SK-N-SH treated with all-trans-retinoic acid at 6 μM for 48 hours (cell line): ENCODE measurements at regions not wholly inside any gene's neighbourhood (a gene's known extent, or its start where the extent isn't known, plus 50 kb on each side); places are given as distances from the start of the nearest gene placed in this dataset.

Source experiments
- ATAC-seq: fragments of 200-7000 bp; cut with Tn5 transposase; 3 replicates; pipeline ENCODE4 v1.9.1; 2020; ENCODE audit warnings: mild to moderate bottlenecking, moderate library complexity
- BACH2 ChIP-seq: fragments of 250-450 bp; sonication (Bioruptor Pico); IDR thresholded peaks from 2 replicates; pipeline ENCODE4 v1.9.0; 2021; ENCODE audit warnings: mild to moderate bottlenecking, borderline replicate concordance
- CSDC2 ChIP-seq: fragments of 250-450 bp; sonication (Bioruptor Pico); IDR thresholded peaks from 2 replicates; pipeline ENCODE4 v1.5.0; 2020; ENCODE audit warnings: mild to moderate bottlenecking, moderate library complexity
- GLIS3 ChIP-seq: fragments of 250-450 bp; sonication (Bioruptor Pico); IDR thresholded peaks from 2 replicates; pipeline ENCODE4 v1.5.0; 2020; ENCODE audit warnings: mild to moderate bottlenecking, moderate library complexity
- ISL1 ChIP-seq: fragments of 250-450 bp; sonication (Bioruptor Pico); IDR thresholded peaks from 2 replicates; pipeline ENCODE4 v2.1.2; 2022; ENCODE audit warnings: mild to moderate bottlenecking, moderate library complexity
- OSR1 ChIP-seq: fragments of 250-450 bp; sonication (Bioruptor Pico); IDR thresholded peaks from 2 replicates; pipeline ENCODE4 v1.8.0; 2022; ENCODE audit warnings: moderate library complexity, mild to moderate bottlenecking, inconsistent platforms
- PPARA ChIP-seq: fragments of 250-450 bp; sonication (Bioruptor Pico); IDR thresholded peaks from 2 replicates; pipeline ENCODE4 v1.5.0; 2020; ENCODE audit warnings: mild to moderate bottlenecking, borderline replicate concordance
- RARB ChIP-seq: fragments of 250-450 bp; sonication (Bioruptor Pico); IDR thresholded peaks from 2 replicates; pipeline ENCODE4 v1.8.0; 2021; ENCODE audit warnings: mild to moderate bottlenecking, moderate library complexity
- SNAI2 ChIP-seq: fragments of 250-450 bp; sonication (Bioruptor Pico); IDR thresholded peaks from 2 replicates; pipeline ENCODE4 v1.5.0; 2020; ENCODE audit warnings: mild to moderate bottlenecking, moderate library complexity
- TCF4 ChIP-seq: fragments of 250-450 bp; sonication (Bioruptor Pico); IDR thresholded peaks from 2 replicates; pipeline ENCODE4 v1.8.0; 2021; ENCODE audit warnings: mild to moderate bottlenecking, moderate library complexity, borderline replicate concordance
- TOX ChIP-seq: fragments of 250-450 bp; sonication (Bioruptor Pico); IDR thresholded peaks from 2 replicates; pipeline ENCODE4 v1.8.0; 2021; ENCODE audit warnings: mild to moderate bottlenecking, moderate library complexity, borderline replicate concordance
- ZC3H10 ChIP-seq: fragments of 250-450 bp; sonication (Bioruptor Pico); IDR thresholded peaks from 2 replicates; pipeline ENCODE4 v1.5.1; 2021; ENCODE audit warnings: mild to moderate bottlenecking, moderate library complexity
- ZFP3 ChIP-seq: fragments of 250-450 bp; sonication (Bioruptor Pico); IDR thresholded peaks from 2 replicates; pipeline ENCODE4 v1.5.0; 2020; ENCODE audit warnings: mild to moderate bottlenecking, moderate library complexity
- ZNF565 ChIP-seq: fragments of 450-650 bp; formaldehyde crosslinking; conservative IDR thresholded peaks from 2 replicates; pipeline ENCODE4 v1.5.0; 2020; ENCODE audit warnings: low read depth, mild to moderate bottlenecking, moderate library complexity
- ZNF70 ChIP-seq: fragments of 450-650 bp; formaldehyde crosslinking; IDR thresholded peaks from 2 replicates; pipeline ENCODE4 v1.5.0; 2020; ENCODE audit warnings: mild to moderate bottlenecking, moderate library complexity
- ZNF8 ChIP-seq: fragments of 450-650 bp; formaldehyde crosslinking; IDR thresholded peaks from 2 replicates; pipeline ENCODE4 v1.5.0; 2020; ENCODE audit warnings: mild to moderate bottlenecking, moderate library complexity
- TF ChIP-seq, protein P1 (sequence below): fragments of 250-450 bp; sonication (Bioruptor Pico); IDR thresholded peaks from 2 replicates; pipeline ENCODE4 v1.8.0; 2020; ENCODE audit warnings: mild to moderate bottlenecking, moderate library complexity, borderline replicate concordance
- TF ChIP-seq, protein P2 (sequence below): fragments of 250-450 bp; sonication (Bioruptor Pico); IDR thresholded peaks from 2 replicates; pipeline ENCODE4 v1.8.0; 2021; ENCODE audit warnings: low read depth, mild to moderate bottlenecking, moderate library complexity, borderline replicate concordance
- TF ChIP-seq, protein P3 (sequence below): fragments of 250-450 bp; sonication (Bioruptor Pico); IDR thresholded peaks from 2 replicates; pipeline ENCODE4 v1.5.0; 2020; ENCODE audit warnings: mild to moderate bottlenecking, moderate library complexity
- TF ChIP-seq, protein P4 (sequence below): fragments of 250-450 bp; sonication (Bioruptor Pico); IDR thresholded peaks from 2 replicates; pipeline ENCODE4 v1.5.1; 2021; ENCODE audit warnings: mild to moderate bottlenecking, moderate library complexity

DNA sequence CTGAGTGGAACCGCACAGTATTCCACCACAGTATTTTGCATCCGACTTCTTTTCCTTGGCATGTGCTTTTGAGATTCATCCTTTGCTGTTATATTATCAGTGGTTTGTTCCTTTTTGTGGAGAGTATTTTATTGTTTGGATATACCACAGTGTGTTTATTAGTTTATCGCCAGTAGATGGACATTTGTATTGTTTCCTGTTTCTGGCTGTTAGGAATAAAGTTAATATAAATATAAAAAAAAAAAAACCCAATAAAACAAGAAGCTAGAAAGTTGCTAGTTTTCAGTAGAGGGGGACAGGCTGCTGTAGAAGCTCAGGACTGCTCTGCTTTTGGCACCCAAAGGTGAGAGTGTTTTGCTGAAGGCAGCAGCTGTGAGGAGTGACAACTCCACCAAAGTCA, 62.0 kb upstream of the EEA1 start:
- ATAC-seq = no peak
- TF ChIP-seq GLIS3 (CRISPR knock-in tag) (no peak), ZNF70 (CRISPR knock-in tag) (no peak), SNAI2 (CRISPR knock-in tag) (no peak), ZNF8 (no peak), TOX (CRISPR knock-in tag) (no peak), CSDC2 (CRISPR knock-in tag) (no peak), ZFP3 (CRISPR knock-in tag) (no peak)

DNA sequence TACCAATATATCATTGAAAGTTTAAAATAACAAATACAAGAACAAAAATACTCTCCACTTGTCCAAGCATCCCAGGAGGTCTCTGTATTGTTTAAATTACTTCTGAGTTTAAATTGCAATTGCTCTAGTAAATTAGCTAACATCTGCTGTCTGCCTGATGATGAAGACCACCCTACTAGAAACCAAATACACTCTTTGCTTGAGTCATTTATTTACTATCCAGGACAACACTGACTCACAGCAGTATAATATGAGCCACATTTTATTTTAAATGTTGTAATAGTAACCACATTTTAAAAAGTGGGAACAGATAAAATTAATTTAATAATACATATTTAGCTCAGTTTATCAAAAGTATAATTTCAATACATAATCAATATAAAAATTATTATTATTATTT, 62.9 kb upstream of the EEA1 start:
- TF ChIP-seq, protein P1, sequence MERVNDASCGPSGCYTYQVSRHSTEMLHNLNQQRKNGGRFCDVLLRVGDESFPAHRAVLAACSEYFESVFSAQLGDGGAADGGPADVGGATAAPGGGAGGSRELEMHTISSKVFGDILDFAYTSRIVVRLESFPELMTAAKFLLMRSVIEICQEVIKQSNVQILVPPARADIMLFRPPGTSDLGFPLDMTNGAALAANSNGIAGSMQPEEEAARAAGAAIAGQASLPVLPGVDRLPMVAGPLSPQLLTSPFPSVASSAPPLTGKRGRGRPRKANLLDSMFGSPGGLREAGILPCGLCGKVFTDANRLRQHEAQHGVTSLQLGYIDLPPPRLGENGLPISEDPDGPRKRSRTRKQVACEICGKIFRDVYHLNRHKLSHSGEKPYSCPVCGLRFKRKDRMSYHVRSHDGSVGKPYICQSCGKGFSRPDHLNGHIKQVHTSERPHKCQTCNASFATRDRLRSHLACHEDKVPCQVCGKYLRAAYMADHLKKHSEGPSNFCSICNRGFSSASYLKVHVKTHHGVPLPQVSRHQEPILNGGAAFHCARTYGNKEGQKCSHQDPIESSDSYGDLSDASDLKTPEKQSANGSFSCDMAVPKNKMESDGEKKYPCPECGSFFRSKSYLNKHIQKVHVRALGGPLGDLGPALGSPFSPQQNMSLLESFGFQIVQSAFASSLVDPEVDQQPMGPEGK (CRISPR knock-in tag) = no peak
- TF ChIP-seq ZNF70 (CRISPR knock-in tag) = no peak
- TF ChIP-seq OSR1 = no peak
- no peak for ATAC-seq

DNA sequence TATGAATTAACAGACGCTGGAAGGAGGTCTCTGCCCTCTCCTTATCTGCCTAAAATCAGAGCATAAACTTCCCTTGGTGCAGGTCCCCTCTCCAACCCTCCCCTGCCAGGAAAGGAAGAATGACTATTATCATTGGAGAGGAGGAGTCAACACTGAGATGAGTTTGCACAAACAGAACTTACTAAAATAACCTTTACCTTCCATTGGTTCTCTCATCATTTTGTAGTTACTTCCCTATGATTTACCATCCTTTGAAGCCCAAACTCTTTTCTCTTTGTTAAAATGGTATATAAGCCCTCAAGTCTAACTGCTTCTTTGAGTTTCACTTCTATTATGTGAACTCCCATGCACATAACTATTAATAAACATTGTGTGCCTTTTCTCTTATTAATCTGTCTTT, 64.2 kb upstream of the EEA1 start:
- no peak for TF ChIP-seq ZNF8
- TF ChIP-seq, protein P2, sequence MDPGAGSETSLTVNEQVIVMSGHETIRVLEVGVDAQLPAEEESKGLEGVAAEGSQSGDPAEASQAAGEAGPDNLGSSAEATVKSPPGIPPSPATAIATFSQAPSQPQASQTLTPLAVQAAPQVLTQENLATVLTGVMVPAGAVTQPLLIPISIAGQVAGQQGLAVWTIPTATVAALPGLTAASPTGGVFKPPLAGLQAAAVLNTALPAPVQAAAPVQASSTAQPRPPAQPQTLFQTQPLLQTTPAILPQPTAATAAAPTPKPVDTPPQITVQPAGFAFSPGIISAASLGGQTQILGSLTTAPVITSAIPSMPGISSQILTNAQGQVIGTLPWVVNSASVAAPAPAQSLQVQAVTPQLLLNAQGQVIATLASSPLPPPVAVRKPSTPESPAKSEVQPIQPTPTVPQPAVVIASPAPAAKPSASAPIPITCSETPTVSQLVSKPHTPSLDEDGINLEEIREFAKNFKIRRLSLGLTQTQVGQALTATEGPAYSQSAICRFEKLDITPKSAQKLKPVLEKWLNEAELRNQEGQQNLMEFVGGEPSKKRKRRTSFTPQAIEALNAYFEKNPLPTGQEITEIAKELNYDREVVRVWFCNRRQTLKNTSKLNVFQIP (CRISPR knock-in tag) = no peak
- ATAC-seq = no peak

DNA sequence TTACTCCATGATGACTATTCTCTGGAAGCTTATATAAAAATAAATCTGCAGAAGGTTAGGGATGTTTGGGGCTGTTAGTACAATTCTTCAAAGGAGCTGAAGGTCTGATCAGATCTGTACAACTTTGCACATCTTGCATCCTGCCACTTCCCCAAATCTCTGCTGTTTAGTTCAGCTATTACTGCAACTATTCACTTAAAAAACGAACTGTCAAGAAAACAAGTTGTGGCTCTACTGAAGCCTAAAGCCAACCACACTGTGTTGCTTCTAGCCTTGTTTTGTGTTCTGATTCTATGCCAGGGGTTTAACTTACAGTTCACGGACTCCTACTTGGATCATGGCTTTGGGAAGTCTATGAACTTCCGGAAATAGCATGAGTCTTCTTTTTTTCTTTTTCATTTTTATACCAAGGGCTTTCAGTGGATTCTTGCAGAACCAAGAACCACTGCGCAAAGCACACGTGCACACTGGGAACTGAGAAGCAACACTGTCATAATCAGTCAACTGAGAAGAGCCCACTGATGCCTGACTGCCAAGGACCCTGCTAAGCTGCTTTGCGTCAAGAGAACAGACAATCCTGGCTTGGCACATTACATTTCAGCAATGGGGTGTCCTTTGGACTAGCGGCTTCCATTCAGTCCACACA, 66.3 kb upstream of the EEA1 start:
- ATAC-seq = no peak
- TF ChIP-seq ZC3H10 (CRISPR knock-in tag) (no peak), ZFP3 (CRISPR knock-in tag) (no peak), PPARA (no peak), GLIS3 (CRISPR knock-in tag) (no peak), TCF4 (no peak), ZNF70 (CRISPR knock-in tag) (no peak), ZNF8 (no peak), BACH2 (no peak), ZNF565 (CRISPR knock-in tag) (no peak), ISL1 (CRISPR knock-in tag) (no peak), OSR1 (no peak), TOX (CRISPR knock-in tag) (no peak), CSDC2 (CRISPR knock-in tag) (no peak), RARB (no peak)
- TF ChIP-seq, protein P3, sequence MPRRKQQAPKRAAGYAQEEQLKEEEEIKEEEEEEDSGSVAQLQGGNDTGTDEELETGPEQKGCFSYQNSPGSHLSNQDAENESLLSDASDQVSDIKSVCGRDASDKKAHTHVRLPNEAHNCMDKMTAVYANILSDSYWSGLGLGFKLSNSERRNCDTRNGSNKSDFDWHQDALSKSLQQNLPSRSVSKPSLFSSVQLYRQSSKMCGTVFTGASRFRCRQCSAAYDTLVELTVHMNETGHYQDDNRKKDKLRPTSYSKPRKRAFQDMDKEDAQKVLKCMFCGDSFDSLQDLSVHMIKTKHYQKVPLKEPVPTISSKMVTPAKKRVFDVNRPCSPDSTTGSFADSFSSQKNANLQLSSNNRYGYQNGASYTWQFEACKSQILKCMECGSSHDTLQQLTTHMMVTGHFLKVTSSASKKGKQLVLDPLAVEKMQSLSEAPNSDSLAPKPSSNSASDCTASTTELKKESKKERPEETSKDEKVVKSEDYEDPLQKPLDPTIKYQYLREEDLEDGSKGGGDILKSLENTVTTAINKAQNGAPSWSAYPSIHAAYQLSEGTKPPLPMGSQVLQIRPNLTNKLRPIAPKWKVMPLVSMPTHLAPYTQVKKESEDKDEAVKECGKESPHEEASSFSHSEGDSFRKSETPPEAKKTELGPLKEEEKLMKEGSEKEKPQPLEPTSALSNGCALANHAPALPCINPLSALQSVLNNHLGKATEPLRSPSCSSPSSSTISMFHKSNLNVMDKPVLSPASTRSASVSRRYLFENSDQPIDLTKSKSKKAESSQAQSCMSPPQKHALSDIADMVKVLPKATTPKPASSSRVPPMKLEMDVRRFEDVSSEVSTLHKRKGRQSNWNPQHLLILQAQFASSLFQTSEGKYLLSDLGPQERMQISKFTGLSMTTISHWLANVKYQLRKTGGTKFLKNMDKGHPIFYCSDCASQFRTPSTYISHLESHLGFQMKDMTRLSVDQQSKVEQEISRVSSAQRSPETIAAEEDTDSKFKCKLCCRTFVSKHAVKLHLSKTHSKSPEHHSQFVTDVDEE (CRISPR knock-in tag) = no peak
- TF ChIP-seq, protein P4, sequence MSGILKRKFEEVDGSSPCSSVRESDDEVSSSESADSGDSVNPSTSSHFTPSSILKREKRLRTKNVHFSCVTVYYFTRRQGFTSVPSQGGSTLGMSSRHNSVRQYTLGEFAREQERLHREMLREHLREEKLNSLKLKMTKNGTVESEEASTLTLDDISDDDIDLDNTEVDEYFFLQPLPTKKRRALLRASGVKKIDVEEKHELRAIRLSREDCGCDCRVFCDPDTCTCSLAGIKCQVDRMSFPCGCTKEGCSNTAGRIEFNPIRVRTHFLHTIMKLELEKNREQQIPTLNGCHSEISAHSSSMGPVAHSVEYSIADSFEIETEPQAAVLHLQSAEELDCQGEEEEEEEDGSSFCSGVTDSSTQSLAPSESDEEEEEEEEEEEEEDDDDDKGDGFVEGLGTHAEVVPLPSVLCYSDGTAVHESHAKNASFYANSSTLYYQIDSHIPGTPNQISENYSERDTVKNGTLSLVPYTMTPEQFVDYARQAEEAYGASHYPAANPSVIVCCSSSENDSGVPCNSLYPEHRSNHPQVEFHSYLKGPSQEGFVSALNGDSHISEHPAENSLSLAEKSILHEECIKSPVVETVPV (CRISPR knock-in tag) = no peak

DNA sequence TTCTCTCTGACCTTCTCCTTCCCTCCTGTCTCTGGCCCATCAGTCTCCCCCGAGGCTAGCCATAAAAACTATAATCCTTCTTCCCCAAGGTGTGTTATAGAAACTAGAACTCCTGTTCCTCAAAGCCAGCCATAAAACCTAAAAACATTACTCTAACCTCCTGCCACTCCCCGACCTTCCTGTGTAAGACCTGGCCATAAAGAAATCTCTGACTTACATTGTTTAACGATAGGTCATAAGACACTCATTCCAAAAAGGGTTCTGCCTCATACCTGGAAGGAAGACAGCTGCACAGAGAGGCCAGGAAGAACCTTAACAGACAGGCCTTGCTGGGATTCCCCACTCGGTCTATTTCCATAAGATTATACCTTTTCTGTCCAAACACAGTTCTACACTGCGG, 70.9 kb upstream of the EEA1 start:
- ATAC-seq = no peak
- no peak for TF ChIP-seq TOX (CRISPR knock-in tag)
